ENCODE measurements at regions not wholly inside any gene's neighbourhood (a gene's known extent, or its start where the extent isn't known, plus 50 kb on each side); places are given as distances from the start of the nearest gene placed in this dataset.

DNA sequence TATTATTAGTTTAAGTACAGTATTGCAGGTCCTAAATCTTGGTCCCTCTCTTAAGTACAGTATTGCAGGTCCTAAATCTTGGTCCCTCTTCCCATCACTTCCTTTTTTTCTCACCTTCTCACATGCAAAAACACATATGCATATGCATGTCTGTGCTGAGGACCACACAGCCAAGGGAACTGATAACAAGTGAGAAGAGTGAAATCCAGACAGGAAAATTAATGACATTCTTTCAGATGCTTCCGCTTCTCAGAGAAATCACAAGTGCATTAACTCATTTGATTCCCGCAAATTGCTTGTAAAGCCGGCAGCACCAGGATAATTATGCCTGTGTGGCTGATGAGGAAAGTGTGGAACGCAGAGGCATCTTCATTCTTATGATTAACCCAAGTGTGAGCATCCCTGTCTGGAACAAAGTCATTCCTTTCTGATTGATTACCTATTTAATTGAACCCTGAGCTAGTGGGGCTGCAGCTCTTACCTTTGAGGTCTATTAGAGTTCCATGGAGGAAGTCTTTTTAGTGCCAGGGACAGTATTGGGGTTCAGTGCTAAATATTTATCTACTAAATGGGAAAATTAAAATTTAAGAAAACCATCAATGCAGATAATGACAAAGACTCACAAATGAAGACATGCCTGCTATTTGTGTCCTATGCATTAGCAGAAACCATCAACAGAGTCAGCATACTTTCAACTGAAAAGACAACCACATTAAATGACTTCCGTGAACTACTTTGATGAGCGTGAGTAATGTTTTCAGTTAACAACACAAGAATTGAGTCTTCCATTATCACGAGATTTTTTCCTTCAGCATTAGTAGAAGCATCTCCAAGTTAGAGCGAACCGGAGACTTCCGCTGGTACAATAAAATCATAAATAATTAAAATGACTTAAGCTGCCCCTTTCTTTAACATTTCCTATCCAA, 220.4 kb upstream of the SLC35G4 start (continued):
- TF ChIP-seq, protein P1, sequence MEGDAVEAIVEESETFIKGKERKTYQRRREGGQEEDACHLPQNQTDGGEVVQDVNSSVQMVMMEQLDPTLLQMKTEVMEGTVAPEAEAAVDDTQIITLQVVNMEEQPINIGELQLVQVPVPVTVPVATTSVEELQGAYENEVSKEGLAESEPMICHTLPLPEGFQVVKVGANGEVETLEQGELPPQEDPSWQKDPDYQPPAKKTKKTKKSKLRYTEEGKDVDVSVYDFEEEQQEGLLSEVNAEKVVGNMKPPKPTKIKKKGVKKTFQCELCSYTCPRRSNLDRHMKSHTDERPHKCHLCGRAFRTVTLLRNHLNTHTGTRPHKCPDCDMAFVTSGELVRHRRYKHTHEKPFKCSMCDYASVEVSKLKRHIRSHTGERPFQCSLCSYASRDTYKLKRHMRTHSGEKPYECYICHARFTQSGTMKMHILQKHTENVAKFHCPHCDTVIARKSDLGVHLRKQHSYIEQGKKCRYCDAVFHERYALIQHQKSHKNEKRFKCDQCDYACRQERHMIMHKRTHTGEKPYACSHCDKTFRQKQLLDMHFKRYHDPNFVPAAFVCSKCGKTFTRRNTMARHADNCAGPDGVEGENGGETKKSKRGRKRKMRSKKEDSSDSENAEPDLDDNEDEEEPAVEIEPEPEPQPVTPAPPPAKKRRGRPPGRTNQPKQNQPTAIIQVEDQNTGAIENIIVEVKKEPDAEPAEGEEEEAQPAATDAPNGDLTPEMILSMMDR (conservative IDR thresholded peaks at IDR 0.05; ENCODE audit: low read depth in 2 of 2): no peak
- no peak for TF ChIP-seq NANOG (IDR thresholded peaks at IDR 0.05; ENCODE audit: borderline replicate concordance)
- no peak for TF ChIP-seq ZNF114 (CRISPR knock-in tag; IDR thresholded peaks at IDR 0.05)
- TF ChIP-seq POLR2AphosphoS5 (IDR thresholded peaks at IDR 0.05; ENCODE audit: low read depth): no peak
- TF ChIP-seq, protein P2, sequence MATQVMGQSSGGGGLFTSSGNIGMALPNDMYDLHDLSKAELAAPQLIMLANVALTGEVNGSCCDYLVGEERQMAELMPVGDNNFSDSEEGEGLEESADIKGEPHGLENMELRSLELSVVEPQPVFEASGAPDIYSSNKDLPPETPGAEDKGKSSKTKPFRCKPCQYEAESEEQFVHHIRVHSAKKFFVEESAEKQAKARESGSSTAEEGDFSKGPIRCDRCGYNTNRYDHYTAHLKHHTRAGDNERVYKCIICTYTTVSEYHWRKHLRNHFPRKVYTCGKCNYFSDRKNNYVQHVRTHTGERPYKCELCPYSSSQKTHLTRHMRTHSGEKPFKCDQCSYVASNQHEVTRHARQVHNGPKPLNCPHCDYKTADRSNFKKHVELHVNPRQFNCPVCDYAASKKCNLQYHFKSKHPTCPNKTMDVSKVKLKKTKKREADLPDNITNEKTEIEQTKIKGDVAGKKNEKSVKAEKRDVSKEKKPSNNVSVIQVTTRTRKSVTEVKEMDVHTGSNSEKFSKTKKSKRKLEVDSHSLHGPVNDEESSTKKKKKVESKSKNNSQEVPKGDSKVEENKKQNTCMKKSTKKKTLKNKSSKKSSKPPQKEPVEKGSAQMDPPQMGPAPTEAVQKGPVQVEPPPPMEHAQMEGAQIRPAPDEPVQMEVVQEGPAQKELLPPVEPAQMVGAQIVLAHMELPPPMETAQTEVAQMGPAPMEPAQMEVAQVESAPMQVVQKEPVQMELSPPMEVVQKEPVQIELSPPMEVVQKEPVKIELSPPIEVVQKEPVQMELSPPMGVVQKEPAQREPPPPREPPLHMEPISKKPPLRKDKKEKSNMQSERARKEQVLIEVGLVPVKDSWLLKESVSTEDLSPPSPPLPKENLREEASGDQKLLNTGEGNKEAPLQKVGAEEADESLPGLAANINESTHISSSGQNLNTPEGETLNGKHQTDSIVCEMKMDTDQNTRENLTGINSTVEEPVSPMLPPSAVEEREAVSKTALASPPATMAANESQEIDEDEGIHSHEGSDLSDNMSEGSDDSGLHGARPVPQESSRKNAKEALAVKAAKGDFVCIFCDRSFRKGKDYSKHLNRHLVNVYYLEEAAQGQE (IDR thresholded peaks at IDR 0.05; ENCODE audit: unreplicated experiment): no peak

DNA sequence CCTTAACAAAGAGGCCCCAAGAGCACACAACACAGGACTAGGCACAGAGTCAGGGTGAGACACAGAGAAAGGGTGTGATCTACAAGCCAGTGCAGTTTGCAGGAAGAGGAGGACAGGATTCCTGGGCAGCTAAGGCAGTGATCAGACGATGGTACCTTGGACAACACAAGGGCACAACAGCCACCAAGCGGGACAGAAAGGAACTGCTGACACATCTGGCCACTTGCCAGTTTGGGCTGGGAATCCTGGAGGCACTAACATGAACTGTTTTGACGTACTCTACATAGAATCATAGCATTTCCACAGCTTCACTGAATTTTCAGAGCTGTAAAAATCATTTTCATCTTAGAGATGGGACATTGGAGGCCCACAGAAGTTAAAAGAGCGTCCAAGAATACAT, 221.5 kb upstream of the SLC35G4 start:
- DNase-seq (ENCODE audit: low spot score): peak; percentile 46
- H3K27me3 Mint-ChIP-seq (ENCODE audit: insufficient read depth, low read depth, poor library complexity): peaks cover 4% of the 10 kb centered on the region
- no peak overlapping the region for H3K27ac ChIP-seq (ENCODE audit: low read depth)
- H3F3A ChIP-seq (replicated peaks; ENCODE audit: low read depth): no peaks in the 10 kb centered on the region
- H3K9me3 Mint-ChIP-seq: no peaks in the 10 kb centered on the region
- H2AFZ ChIP-seq: no peak overlapping the region
- no peaks in the 10 kb centered on the region for H4K20me1 ChIP-seq (replicated peaks; ENCODE audit: insufficient read depth)
- no peak overlapping the region for H3K4me3 Mint-ChIP-seq
- no peaks in the 10 kb centered on the region for H3K4me1 ChIP-seq (ENCODE audit: insufficient read depth)
- H3K4me1 Mint-ChIP-seq: peaks cover 7% of the 10 kb centered on the region
- no peaks in the 10 kb centered on the region for H3K36me3 ChIP-seq (ENCODE audit: insufficient read depth)
- TF ChIP-seq, protein P3, sequence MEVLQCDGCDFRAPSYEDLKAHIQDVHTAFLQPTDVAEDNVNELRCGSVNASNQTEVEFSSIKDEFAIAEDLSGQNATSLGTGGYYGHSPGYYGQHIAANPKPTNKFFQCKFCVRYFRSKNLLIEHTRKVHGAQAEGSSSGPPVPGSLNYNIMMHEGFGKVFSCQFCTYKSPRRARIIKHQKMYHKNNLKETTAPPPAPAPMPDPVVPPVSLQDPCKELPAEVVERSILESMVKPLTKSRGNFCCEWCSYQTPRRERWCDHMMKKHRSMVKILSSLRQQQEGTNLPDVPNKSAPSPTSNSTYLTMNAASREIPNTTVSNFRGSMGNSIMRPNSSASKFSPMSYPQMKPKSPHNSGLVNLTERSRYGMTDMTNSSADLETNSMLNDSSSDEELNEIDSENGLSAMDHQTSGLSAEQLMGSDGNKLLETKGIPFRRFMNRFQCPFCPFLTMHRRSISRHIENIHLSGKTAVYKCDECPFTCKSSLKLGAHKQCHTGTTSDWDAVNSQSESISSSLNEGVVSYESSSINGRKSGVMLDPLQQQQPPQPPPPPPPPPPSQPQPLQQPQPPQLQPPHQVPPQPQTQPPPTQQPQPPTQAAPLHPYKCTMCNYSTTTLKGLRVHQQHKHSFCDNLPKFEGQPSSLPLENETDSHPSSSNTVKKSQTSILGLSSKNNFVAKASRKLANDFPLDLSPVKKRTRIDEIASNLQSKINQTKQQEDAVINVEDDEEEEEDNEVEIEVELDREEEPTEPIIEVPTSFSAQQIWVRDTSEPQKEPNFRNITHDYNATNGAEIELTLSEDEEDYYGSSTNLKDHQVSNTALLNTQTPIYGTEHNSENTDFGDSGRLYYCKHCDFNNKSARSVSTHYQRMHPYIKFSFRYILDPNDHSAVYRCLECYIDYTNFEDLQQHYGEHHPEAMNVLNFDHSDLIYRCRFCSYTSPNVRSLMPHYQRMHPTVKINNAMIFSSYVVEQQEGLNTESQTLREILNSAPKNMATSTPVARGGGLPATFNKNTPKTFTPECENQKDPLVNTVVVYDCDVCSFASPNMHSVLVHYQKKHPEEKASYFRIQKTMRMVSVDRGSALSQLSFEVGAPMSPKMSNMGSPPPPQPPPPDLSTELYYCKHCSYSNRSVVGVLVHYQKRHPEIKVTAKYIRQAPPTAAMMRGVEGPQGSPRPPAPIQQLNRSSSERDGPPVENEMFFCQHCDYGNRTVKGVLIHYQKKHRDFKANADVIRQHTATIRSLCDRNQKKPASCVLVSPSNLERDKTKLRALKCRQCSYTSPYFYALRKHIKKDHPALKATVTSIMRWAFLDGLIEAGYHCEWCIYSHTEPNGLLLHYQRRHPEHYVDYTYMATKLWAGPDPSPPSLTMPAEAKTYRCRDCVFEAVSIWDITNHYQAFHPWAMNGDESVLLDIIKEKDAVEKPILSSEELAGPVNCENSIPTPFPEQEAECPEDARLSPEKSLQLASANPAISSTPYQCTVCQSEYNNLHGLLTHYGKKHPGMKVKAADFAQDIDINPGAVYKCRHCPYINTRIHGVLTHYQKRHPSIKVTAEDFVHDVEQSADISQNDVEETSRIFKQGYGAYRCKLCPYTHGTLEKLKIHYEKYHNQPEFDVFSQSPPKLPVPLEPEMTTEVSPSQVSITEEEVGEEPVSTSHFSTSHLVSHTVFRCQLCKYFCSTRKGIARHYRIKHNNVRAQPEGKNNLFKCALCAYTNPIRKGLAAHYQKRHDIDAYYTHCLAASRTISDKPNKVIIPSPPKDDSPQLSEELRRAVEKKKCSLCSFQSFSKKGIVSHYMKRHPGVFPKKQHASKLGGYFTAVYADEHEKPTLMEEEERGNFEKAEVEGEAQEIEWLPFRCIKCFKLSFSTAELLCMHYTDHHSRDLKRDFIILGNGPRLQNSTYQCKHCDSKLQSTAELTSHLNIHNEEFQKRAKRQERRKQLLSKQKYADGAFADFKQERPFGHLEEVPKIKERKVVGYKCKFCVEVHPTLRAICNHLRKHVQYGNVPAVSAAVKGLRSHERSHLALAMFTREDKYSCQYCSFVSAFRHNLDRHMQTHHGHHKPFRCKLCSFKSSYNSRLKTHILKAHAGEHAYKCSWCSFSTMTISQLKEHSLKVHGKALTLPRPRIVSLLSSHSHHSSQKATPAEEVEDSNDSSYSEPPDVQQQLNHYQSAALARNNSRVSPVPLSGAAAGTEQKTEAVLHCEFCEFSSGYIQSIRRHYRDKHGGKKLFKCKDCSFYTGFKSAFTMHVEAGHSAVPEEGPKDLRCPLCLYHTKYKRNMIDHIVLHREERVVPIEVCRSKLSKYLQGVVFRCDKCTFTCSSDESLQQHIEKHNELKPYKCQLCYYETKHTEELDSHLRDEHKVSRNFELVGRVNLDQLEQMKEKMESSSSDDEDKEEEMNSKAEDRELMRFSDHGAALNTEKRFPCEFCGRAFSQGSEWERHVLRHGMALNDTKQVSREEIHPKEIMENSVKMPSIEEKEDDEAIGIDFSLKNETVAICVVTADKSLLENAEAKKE (CRISPR knock-in tag; IDR thresholded peaks at IDR 0.05): no peak
- TF ChIP-seq, protein P1 (conservative IDR thresholded peaks at IDR 0.05; ENCODE audit: low read depth in 2 of 2): peak; percentile 29 to 38; a peak in 3 of 4 replicates
- H3K36me3 Mint-ChIP-seq (ENCODE audit: low read depth): no peaks in the 10 kb centered on the region
- H3K4me2 ChIP-seq: no peak overlapping the region
- H3K79me2 ChIP-seq (replicated peaks; ENCODE audit: insufficient read depth): no peaks in the 10 kb centered on the region
- no peaks in the 10 kb centered on the region for H3K27me3 ChIP-seq (ENCODE audit: insufficient read depth)
- no peak overlapping the region for H3K4me3 ChIP-seq
- no peak overlapping the region for H3K27ac Mint-ChIP-seq
- ATAC-seq: peak; percentile 70
- H3K9me2 ChIP-seq (ENCODE audit: insufficient read depth): no peaks in the 10 kb centered on the region
